ENCODE measurements at regions not wholly inside any gene's neighbourhood (a gene's known extent, or its start where the extent isn't known, plus 50 kb on each side); places are given as distances from the start of the nearest gene placed in this dataset.

GRCh38 chr6:139474145-139475108, 100.0 kb upstream of the CITED2 start:
- Histone ChIP-seq H3K4me3 (ENCODE audit: severe bottlenecking) (no peak overlapping the region), H3K27ac (ENCODE audit: poor library complexity, severe bottlenecking) (no peak overlapping the region), H3K36me3 (ENCODE audit: low read depth) (no peaks in the 10 kb centered on the region), H3K4me1 (ENCODE audit: insufficient read depth, poor library complexity, severe bottlenecking) (no peaks in the 10 kb centered on the region), H3K27me3 (ENCODE audit: insufficient read depth, poor library complexity, severe bottlenecking) (no peaks in the 10 kb centered on the region), H3K9me3 (ENCODE audit: severe bottlenecking) (no peaks in the 10 kb centered on the region)
- ATAC-seq (ENCODE audit: low read depth) (no peak), DNase-seq (ENCODE audit: low spot score) (no peak)
- TF ChIP-seq CTCF (IDR thresholded peaks at IDR 0.05; ENCODE audit: poor library complexity, severe bottlenecking) = no peak

- no peak for ATAC-seq (ENCODE audit: low read depth)
Observed at GRCh38 chr6:139473731-139474130, 99.3 kb upstream of the CITED2 start.

GRCh38 chr6:139473231-139473701, 98.8 kb upstream of the CITED2 start:
- Histone ChIP-seq H3K4me3 (ENCODE audit: severe bottlenecking) (no peak overlapping the region), H3K9me3 (ENCODE audit: severe bottlenecking) (no peaks in the 10 kb centered on the region)

More at GRCh38 chr6:139473731-139474130, 99.3 kb upstream of the CITED2 start:
- Histone ChIP-seq H3K4me1 (ENCODE audit: insufficient read depth, poor library complexity, severe bottlenecking) (no peaks in the 10 kb centered on the region), H3K27ac (ENCODE audit: poor library complexity, severe bottlenecking) (no peak overlapping the region), H3K36me3 (ENCODE audit: low read depth) (no peaks in the 10 kb centered on the region), H3K27me3 (ENCODE audit: insufficient read depth, poor library complexity, severe bottlenecking) (no peaks in the 10 kb centered on the region), H3K9me3 (ENCODE audit: severe bottlenecking) (no peaks in the 10 kb centered on the region), H3K4me3 (ENCODE audit: severe bottlenecking) (no peak overlapping the region)
- no peak for TF ChIP-seq CTCF (IDR thresholded peaks at IDR 0.05; ENCODE audit: poor library complexity, severe bottlenecking)
- DNase-seq (ENCODE audit: low spot score) = no peak

GRCh38 chr6:139472351-139473015, 98.0 kb upstream of the CITED2 start:
- no peak overlapping the region for H3K27ac ChIP-seq (ENCODE audit: poor library complexity, severe bottlenecking)
- H3K36me3 ChIP-seq (ENCODE audit: low read depth) = no peaks in the 10 kb centered on the region
- no peaks in the 10 kb centered on the region for H3K9me3 ChIP-seq (ENCODE audit: severe bottlenecking)
- H3K27me3 ChIP-seq (ENCODE audit: insufficient read depth, poor library complexity, severe bottlenecking) = no peaks in the 10 kb centered on the region
- no peak overlapping the region for H3K4me3 ChIP-seq (ENCODE audit: severe bottlenecking)
- TF ChIP-seq CTCF (IDR thresholded peaks at IDR 0.05; ENCODE audit: poor library complexity, severe bottlenecking) = no peak
- H3K4me1 ChIP-seq (ENCODE audit: insufficient read depth, poor library complexity, severe bottlenecking) = peaks cover 4% of the 10 kb centered on the region
- ATAC-seq (ENCODE audit: low read depth) (no peak), DNase-seq (ENCODE audit: low spot score) (no peak)

More at GRCh38 chr6:139473231-139473701, 98.8 kb upstream of the CITED2 start:
- Histone ChIP-seq H3K27me3 (ENCODE audit: insufficient read depth, poor library complexity, severe bottlenecking) (no peaks in the 10 kb centered on the region), H3K27ac (ENCODE audit: poor library complexity, severe bottlenecking) (no peak overlapping the region), H3K4me1 (ENCODE audit: insufficient read depth, poor library complexity, severe bottlenecking) (no peaks in the 10 kb centered on the region), H3K36me3 (ENCODE audit: low read depth) (no peaks in the 10 kb centered on the region)
- ATAC-seq (ENCODE audit: low read depth) (no peak), DNase-seq (ENCODE audit: low spot score) (no peak)
- no peak for TF ChIP-seq CTCF (IDR thresholded peaks at IDR 0.05; ENCODE audit: poor library complexity, severe bottlenecking)

Measured in RWPE2 (cell line).